ENCODE measurements at regions not wholly inside any gene's neighbourhood (a gene's known extent, or its start where the extent isn't known, plus 50 kb on each side); places are given as distances from the start of the nearest gene placed in this dataset.

GRCh38 chr7:84547331-84547730 is 352.7 kb upstream of the SEMA3A start (continued):
- TF ChIP-seq REST (IDR thresholded peaks at IDR 0.05; ENCODE audit: unreplicated experiment) (no peak), ZNF462 (CRISPR knock-in tag; IDR thresholded peaks at IDR 0.05) (no peak), STAT1 (IDR thresholded peaks at IDR 0.05; ENCODE audit: unreplicated experiment) (no peak), POLR2AphosphoS5 (IDR thresholded peaks at IDR 0.05; ENCODE audit: low read depth) (no peak)

GRCh38 chr7:84546403-84546802 is 351.8 kb upstream of the SEMA3A start:
- Histone ChIP-seq H3K27me3 (ENCODE audit: insufficient read depth) (no peaks in the 10 kb centered on the region), H3K4me1 (ENCODE audit: insufficient read depth) (0 out of 2 replicates have a peak, but pooled peaks cover 11% of the 10 kb centered on the region), H2AFZ (no peak overlapping the region), H3K9me2 (ENCODE audit: insufficient read depth) (no peaks in the 10 kb centered on the region), H3K4me2 (no peak overlapping the region), H4K20me1 (replicated peaks; ENCODE audit: insufficient read depth) (no peaks in the 10 kb centered on the region), H3K36me3 (ENCODE audit: insufficient read depth) (no peaks in the 10 kb centered on the region), H3K27ac (ENCODE audit: low read depth) (no peak overlapping the region), H3F3A (replicated peaks; ENCODE audit: low read depth) (no peaks in the 10 kb centered on the region), H3K79me2 (replicated peaks; ENCODE audit: insufficient read depth) (no peaks in the 10 kb centered on the region), H3K4me3 (no peak overlapping the region)
- peak; percentile 32; the same call in 1 of the 3 replicates for ATAC-seq
- peak; percentile 8 for DNase-seq (ENCODE audit: low spot score)
- Mint-ChIP-seq H3K4me1 (peaks cover 18% of the 10 kb centered on the region), H3K27ac (no peak overlapping the region), H3K4me3 (no peak overlapping the region), H3K36me3 (ENCODE audit: low read depth) (no peaks in the 10 kb centered on the region), H3K9me3 (no peaks in the 10 kb centered on the region), H3K27me3 (ENCODE audit: insufficient read depth, low read depth, poor library complexity) (no peaks in the 10 kb centered on the region)
- no peak for TF ChIP-seq EZH2 (IDR thresholded peaks at IDR 0.05; ENCODE audit: low read depth, unreplicated experiment)
- 0 out of 4 replicates have a peak, but pooled peaks of 1 of the 2 experiments have one; percentile 5 for TF ChIP-seq CTCF (conservative IDR thresholded peaks at IDR 0.05; ENCODE audit: low read depth in 2 of 2)

All from GM23338 (cell line).